OCI-LY1 (cell line): ENCODE measurements at regions not wholly inside any gene's neighbourhood (a gene's known extent, or its start where the extent isn't known, plus 50 kb on each side); places are given as distances from the start of the nearest gene placed in this dataset.

Experiments
- H2AFZ ChIP-seq: fragments of 200-600 bp; sonication (generic), shearing (Covaris generic); 2 replicates; pipeline ENCODE4 v1.6.0; 2014; ENCODE audit warnings: antibody characterized with exemption, mild to moderate bottlenecking, low read length
- H3F3A ChIP-seq: fragments of 200-600 bp; sonication (generic), shearing (Covaris generic); 2 replicates; pipeline ENCODE4 v1.6.0; 2014; ENCODE audit warnings: mild to moderate bottlenecking, antibody characterized with exemption, low read length, moderate library complexity; ENCODE audit not compliant: insufficient read depth
- H3K27ac ChIP-seq: fragments of 200-600 bp; sonication (generic); 2 replicates; pipeline ENCODE4 v1.5.1; 2014; ENCODE audit warnings: low read length, mixed run types, mild to moderate bottlenecking, low read depth; ENCODE audit not compliant: poor library complexity, severe bottlenecking
- H3K27me3 ChIP-seq: fragments of 200-600 bp; sonication (generic); 2 replicates; pipeline ENCODE4 v1.6.0; 2014; ENCODE audit warnings: antibody characterized with exemption, mild to moderate bottlenecking, low read length, moderate library complexity; ENCODE audit not compliant: insufficient read depth
- H3K36me3 ChIP-seq: fragments of 200-600 bp; sonication (generic); 2 replicates; pipeline ENCODE4 v1.6.1; 2014; ENCODE audit warnings: mild to moderate bottlenecking, antibody characterized with exemption, low read length, moderate library complexity, mixed read lengths; ENCODE audit not compliant: insufficient read depth
- H3K4me1 ChIP-seq: fragments of 200-600 bp; sonication (generic); 2 replicates; pipeline ENCODE4 v1.5.1; 2014; ENCODE audit warnings: mild to moderate bottlenecking, low read length, moderate library complexity; ENCODE audit not compliant: insufficient read depth, severe bottlenecking
- H3K4me2 ChIP-seq: fragments of 200-600 bp; sonication (generic), shearing (Covaris generic); 2 replicates; pipeline ENCODE4 v1.6.1; 2014; ENCODE audit warnings: low read length
- H3K4me3 ChIP-seq: fragments of 200-600 bp; sonication (generic); 2 replicates; pipeline ENCODE4 v1.5.1; 2014; ENCODE audit warnings: low read length, low read depth, mild to moderate bottlenecking, mixed read lengths; ENCODE audit not compliant: poor library complexity, severe bottlenecking
- H3K79me2 ChIP-seq: fragments of 200-600 bp; shearing (Covaris generic); 2 replicates; pipeline ENCODE4 v1.6.1; 2016; ENCODE audit warnings: mixed run types, low read length, mixed read lengths; ENCODE audit not compliant: insufficient read depth
- H3K9ac ChIP-seq: fragments of 200-600 bp; sonication (generic), shearing (Covaris generic); 2 replicates; pipeline ENCODE4 v1.6.1; 2014; ENCODE audit warnings: mild to moderate bottlenecking, low read length, mixed read lengths
- H3K9me2 ChIP-seq: fragments of 200-600 bp; sonication (generic), shearing (Covaris generic); 2 replicates; pipeline ENCODE4 v1.6.1; 2014; ENCODE audit warnings: low read depth, mild to moderate bottlenecking, low read length, mixed read lengths
- H3K9me3 ChIP-seq: fragments of 200-600 bp; shearing (Covaris generic); 2 replicates; pipeline ENCODE4 v1.6.1; 2014; ENCODE audit warnings: low read length, mixed read lengths
- H4K20me1 ChIP-seq: fragments of 200-600 bp; sonication (generic), shearing (Covaris generic); 2 replicates; pipeline ENCODE4 v1.6.0; 2016; ENCODE audit warnings: mild to moderate bottlenecking, low read length; ENCODE audit not compliant: insufficient read depth
- CTCF ChIP-seq: fragments of 200-600 bp; sonication (generic), shearing (Covaris generic); IDR thresholded peaks from 2 replicates; pipeline ENCODE4 v1.5.1; 2017; ENCODE audit warnings: mild to moderate bottlenecking, antibody characterized with exemption, low read length, moderate library complexity, mixed read lengths
- EZH2 ChIP-seq: fragments of 200-600 bp; sonication (generic), shearing (Covaris generic); IDR thresholded peaks from 2 replicates; pipeline ENCODE4 v1.8.0; 2017; ENCODE audit warnings: borderline replicate concordance, mixed run types, mild to moderate bottlenecking, antibody characterized with exemption, low read length, moderate library complexity, mixed read lengths

DNA sequence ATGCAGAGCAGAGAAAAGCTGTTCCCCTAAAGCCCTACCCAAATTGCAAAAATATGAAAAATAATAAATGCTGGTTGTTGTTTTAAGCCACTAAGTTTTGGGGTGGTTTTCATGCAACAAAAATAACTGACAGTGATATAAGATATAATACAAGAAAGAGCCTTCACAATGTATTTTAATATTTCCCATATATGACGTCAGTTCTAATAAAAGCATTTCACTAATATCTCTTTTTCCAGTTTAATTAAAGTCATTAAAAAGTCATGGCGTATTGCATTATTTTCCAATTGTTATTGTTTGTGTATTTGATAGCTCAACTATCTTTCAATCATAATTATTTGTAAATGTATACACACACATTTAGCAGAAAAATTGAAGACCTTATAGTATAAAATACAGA, 134.7 kb upstream of the EPHA7 start:
- H3K36me3 ChIP-seq, result no peaks in the 10 kb centered on the region
- no peak overlapping the region for H3K4me2 ChIP-seq
- no peaks in the 10 kb centered on the region for H3K9me3 ChIP-seq
- no peak overlapping the region for H3K9ac ChIP-seq
- no peaks in the 10 kb centered on the region for H3K9me2 ChIP-seq
- H3K27ac ChIP-seq, result no peak overlapping the region
- no peaks in the 10 kb centered on the region for H3K4me1 ChIP-seq
- no peaks in the 10 kb centered on the region for H3K27me3 ChIP-seq
- TF ChIP-seq CTCF, result no peak
- TF ChIP-seq EZH2, result no peak
- H2AFZ ChIP-seq, result no peak overlapping the region
- no peaks in the 10 kb centered on the region for H3K79me2 ChIP-seq
- H4K20me1 ChIP-seq, result no peaks in the 10 kb centered on the region
- no peak overlapping the region for H3K4me3 ChIP-seq
- H3F3A ChIP-seq, result no peaks in the 10 kb centered on the region

GRCh38 chr6:93550551-93551276, 131.4 kb upstream of the EPHA7 start:
- H3K36me3 ChIP-seq, result no peaks in the 10 kb centered on the region
- no peaks in the 10 kb centered on the region for H3K9me2 ChIP-seq
- H3K4me1 ChIP-seq, result no peaks in the 10 kb centered on the region
- no peak overlapping the region for H2AFZ ChIP-seq
- no peaks in the 10 kb centered on the region for H4K20me1 ChIP-seq
- no peak overlapping the region for H3K9ac ChIP-seq
- TF ChIP-seq EZH2, result no peak
- no peak for TF ChIP-seq CTCF
- H3K4me2 ChIP-seq, result no peak overlapping the region
- H3K9me3 ChIP-seq, result no peaks in the 10 kb centered on the region
- H3K27me3 ChIP-seq, result no peaks in the 10 kb centered on the region
- H3F3A ChIP-seq, result no peaks in the 10 kb centered on the region
- H3K27ac ChIP-seq, result no peak overlapping the region
- no peaks in the 10 kb centered on the region for H3K79me2 ChIP-seq
- no peak overlapping the region for H3K4me3 ChIP-seq

- no peak overlapping the region for H2AFZ ChIP-seq
- no peak for TF ChIP-seq CTCF
- TF ChIP-seq EZH2, result no peak
Observed at GRCh38 chr6:93549868-93550267, 130.5 kb upstream of the EPHA7 start.

More at GRCh38 chr6:93549868-93550267, 130.5 kb upstream of the EPHA7 start:
- Histone ChIP-seq H3K27ac (no peak overlapping the region), H3K4me2 (no peak overlapping the region), H3K79me2 (no peaks in the 10 kb centered on the region), H3F3A (no peaks in the 10 kb centered on the region), H3K4me1 (no peaks in the 10 kb centered on the region), H3K27me3 (no peaks in the 10 kb centered on the region), H3K9ac (no peak overlapping the region), H3K9me3 (no peaks in the 10 kb centered on the region), H4K20me1 (no peaks in the 10 kb centered on the region), H3K4me3 (no peak overlapping the region), H3K9me2 (no peaks in the 10 kb centered on the region), H3K36me3 (no peaks in the 10 kb centered on the region)
